Iris pigment epithelial cell (primary cell): ENCODE measurements at regions not wholly inside any gene's neighbourhood (a gene's known extent, or its start where the extent isn't known, plus 50 kb on each side); places are given as distances from the start of the nearest gene placed in this dataset.
A peak's percentile ranks its signal among the peaks of the same experiment; 100 is the strongest.

Source experiments
- DNase-seq: peaks from one replicate; pipeline ENCODE4 v3.0.0-alpha.2; 2011; ENCODE audit warnings: low read depth

DNA sequence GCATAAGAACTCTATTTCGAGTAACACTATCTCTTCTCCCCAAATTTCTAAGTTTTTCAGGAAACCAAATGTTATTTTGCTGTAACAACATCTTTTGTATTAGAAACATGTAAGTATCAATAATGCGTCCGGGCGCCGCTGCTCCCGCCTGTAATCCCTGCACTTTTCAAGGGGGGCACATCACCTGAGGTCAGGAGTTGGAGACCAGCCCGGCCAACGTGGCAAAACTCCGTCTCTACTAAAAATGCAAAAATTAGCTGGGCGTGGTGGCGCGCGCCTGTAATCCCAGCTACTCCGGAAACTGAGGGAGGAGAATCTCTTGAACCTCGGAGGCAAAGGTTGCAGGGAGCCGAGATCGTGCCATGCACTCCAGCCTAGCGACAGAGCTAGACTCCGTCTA is 881.1 kb upstream of the NUDT12 start:
- no peak for DNase-seq

DNA sequence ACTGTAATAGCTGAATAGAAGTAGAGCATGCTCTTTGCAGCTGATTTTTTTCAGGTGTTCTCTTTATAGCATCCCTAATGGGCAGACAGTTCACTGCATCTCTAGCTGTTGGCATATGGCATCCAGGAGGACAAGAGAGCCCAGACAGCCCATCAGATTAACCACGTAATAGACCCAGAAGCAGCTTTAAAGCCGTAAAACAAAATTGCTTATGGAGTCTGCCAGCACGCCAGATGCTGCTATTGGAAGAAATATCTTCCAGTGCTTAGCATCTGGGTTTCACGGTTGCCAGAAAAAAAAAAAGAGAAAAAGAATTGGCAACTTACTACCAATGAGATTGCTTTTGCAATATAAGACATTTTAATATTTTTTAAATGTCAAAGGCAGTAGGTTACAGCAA is 869.4 kb upstream of the NUDT12 start:
- DNase-seq, result no peak

DNA sequence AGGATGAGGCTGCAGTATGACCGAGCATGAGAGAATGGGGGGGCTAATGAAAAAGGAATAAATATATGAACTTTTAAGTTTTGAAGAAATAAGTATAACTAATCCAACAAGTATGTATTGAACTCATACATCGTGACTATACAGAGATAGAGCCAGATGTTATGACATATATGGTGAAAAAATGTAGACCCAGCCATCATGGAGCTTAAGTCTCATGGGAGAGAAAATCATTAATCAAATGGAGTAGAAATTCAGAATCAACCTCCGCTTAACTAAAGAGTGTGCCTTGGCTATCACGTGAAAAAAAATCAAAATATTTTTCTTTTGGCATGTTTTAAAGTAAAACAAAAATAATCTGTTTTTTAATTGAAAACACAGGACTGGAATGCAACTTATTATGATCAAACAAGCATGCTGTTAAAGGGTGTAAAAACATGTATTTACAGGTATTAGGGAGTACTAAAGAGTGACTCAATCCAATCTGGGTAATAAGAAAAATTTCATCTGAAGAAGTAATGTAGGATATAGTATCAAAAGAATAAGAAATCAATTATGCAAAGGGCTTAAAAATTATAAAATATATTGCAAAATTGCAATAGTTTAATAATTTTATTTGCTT is 868.5 kb upstream of the NUDT12 start:
- DNase-seq, result no peak

DNA sequence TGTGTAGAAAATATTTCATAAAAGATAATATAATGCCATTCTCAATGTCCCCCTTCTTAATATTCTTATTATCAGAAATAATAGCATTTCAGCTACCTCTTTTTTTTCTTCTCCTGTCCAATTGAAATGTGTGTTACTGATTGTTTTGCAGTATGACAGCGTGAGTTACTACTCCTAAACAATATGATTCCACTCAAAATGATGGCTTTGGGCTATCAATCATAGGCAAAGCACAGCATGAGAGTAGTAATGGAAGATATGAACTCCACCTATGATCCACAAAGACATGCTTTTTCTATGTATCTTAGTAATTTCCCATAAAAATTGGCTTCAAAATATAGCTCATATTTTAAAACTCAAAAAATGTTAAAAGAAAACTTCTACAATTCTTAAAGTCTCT is 867.3 kb upstream of the NUDT12 start:
- DNase-seq, result no peak

DNA sequence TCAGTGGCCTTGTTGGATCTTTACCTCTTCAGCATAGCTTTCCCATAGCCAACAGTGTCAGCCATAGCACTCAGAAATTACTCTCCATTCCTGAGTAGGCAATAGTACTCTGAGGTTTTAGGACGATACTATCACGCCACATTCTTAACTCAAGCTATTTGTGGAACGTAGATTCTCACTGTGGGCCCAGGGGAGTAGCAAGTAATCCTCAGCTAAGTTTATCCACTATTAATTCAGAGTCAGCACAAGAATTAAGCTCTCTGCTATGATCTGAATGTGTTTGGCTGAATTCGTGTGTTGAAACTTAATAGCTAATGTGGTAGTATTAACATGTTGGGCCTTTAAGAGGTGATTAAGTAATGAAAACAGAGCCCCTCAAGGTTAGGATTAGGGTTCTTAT is 858.8 kb upstream of the NUDT12 start:
- no peak for DNase-seq

DNA sequence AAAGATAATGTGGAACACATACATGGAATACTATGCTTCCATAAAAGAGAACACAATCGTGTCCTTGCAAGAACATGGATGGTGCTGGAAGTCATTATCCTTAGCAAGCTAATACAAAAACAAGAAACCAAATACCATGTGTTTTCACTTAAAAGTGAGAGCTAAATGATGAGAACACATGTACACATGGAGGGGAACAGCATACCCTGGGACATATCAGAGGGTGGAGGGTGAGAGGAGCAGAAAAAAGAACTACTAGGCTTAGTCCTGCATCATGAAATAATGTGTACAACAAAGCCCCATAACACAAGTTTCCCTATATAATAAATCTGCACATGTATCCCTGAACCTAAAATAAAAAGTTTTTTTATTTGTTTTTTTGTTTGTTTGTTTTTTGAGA is 855.5 kb upstream of the NUDT12 start:
- DNase-seq, result no peak

DNA sequence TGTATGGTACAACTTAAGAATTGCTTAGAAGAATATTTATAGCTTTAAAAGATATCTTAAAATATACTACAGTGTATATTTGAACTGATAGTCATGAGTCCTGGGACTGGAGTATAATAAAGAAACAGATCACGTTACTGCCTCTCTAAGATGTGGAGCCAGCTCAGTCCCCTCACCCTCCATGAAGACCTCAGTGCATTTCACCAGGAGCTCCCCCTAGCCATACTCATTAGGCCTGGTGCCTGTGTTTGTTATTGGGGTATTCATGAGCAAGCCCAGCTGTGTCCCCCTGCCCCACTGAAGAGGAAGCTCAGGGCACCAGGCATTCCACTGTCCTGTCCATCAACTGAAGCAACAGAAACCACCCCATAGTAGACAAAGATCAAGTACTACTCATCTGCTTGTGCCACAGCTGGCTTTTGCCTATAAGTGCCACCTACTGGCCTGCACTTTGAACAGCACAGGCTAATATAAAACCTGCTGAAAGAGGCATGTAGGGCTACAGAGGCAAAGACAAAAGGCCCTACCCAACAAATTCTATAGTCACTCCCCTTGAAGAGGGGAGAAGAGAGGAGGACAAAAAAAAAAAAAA is 850.2 kb upstream of the NUDT12 start:
- peak; percentile 49 for DNase-seq

DNA sequence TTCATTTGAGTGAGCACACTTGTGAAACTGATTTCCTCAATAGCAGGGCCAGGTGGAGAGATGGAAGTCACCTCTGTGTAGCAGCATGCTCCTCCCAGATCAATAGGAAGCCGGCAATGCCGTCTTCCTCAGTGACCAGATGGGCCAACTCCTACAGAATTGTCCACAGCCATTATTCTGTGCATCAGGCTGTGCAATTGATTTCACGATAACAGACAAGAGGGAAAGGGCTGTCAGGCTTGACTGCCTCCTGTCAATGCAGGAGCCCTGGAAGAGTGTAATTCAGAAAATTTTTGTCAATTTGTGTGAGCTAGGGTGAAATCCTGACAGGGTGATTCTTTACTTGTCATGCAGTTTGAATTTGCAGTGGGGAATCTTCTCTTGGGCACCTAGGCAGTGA is 838.4 kb upstream of the NUDT12 start:
- no peak for DNase-seq

DNA sequence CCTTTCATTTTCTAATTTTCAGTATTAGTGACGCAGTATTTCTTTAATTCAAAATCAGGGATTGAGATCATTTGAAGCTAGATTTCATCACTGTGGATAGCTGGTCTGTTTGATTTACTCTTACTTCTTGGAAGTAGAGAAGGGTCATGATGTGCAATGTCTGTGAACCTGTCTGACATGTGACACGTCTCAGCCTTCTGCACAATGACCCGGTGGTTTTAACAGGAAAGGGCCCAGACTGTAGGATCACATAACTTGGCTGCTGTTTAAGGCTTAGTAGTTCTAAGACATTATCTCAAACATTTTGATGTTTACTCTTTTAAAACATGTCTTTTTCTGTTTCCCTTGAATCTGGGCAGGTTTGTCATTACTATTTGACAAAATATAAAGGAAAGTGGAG is 823.3 kb upstream of the NUDT12 start:
- DNase-seq, result peak; percentile 4

DNA sequence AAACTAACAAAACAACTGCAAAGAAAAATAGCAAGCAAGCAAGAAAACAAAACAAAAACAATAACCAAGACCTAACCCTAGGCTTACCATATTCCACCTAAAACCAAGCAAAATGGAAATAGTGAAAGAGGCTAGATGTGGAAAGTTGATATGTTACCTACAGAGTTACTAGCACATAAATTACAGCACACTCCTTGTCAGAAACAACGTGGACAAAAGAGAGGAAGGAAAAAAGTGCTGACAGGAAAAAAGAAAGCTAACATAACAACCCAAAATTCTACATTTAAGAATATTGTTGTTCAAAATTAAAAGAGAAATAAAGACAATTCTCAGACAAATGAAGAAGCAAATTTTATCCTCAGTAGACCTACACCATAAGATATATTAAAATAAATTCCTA is 812.8 kb upstream of the NUDT12 start:
- no peak for DNase-seq

DNA sequence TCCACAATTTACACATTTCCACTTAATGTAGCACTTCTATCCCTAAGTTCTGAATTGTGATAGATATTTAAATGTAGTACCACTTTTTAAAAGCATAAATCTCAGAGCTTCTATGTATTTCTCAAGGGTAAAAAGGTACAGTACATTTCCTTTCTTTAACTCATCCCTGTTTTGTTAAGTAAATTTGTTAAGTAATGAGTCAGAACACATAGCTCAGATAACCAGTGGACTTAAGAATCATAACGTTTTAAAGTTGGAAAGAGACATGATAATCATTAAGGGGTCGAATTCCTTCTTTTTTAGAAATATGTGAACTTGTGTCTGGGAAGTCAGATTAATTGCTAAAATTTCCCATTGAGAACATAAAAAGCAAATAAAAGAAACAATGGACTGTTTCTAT is 810.2 kb upstream of the NUDT12 start:
- DNase-seq, result peak; percentile 9

DNA sequence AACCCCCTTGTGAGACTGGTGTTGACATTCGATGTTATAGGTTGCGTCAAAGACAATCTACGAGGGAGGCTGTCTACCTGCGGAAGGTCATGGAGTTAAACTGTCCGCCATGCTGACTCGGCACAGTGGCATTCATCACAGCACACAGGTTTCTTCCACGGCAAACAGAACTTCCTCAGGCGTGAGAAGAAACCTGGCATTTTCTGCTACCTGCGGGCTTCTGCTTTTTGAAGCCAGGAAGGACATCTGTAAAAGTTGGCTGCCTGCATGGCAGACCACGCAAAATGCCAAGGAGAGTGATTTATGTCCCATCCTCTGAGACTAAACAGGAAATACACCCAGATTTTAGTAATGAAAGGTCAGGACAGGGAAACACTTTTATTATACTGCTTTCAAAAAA is 809.8 kb upstream of the NUDT12 start:
- no peak for DNase-seq

DNA sequence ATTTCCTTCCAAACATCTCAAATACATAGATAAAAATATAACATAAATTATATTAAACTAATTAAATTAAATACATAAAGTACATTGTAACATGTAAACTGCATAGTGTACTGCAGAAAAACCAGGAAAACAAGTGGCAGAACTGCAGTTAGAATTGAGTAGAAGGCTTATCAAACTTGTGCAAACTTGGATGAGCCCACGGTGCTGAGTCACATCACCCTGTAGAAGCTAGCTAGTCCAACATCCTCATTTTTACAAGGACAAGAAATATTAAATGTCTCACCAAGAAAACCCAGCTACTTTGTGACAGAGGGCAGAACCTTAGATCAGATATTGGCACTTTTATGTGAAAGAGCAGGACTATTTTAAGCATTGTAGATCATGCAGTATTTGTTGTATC is 807.9 kb upstream of the NUDT12 start:
- peak; percentile 22 for DNase-seq

DNA sequence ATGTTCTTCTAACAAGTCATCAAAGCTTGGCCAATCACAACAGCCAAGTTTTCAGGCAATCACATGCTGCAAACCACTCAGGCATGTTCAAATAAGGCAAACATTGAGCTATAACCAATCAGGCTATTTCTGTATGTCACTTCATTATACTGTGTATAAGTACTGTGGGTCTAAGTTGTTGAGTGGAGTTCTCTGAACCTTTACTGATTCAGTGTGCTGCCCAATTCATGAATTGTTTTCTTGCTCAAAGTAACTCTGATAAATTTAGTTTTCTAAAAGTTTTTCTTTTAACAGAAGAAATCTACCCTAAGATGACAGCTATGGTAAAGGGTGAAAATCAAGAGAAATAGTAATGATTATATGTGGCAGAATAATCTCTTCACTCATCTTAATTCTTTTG is 805.4 kb upstream of the NUDT12 start:
- DNase-seq, result no peak

DNA sequence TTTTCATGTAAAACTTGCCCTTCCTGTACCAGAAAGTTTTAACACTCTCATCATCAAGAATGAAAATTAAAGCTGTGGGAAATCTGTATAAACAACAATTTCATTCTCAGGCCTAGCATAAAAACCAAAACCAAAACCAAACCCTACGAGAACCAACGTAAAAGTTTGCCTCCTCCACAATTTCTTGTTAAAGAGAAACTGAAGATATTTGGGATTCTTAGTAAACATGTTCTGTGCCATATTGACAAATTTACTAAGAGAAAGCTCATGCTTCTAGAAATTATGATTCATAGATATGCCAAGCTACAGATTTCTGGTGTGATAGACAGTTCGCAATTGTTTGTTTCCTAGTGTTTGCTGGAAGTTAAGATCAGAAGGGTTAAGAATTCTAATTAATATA is 801.0 kb upstream of the NUDT12 start:
- no peak for DNase-seq

DNA sequence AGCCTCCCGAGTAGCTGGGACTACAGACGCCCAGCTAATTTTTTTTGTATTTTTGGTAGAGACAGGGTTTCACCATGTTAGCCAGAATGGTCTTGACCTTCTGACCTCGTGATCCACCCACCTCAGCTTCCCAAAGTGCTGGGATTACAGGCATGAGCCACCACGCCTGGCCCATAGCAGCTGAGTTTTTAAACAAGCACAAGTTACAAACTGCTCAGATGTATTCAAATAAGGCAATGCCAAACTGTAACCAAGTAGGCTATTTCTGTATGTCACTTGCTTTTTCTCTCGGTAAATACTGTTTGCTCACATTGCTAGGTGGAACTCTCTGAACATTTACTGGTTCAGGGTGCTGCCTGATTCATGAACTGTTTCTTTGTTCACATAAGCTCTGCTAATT is 799.3 kb upstream of the NUDT12 start:
- DNase-seq, result peak; percentile 1

DNA sequence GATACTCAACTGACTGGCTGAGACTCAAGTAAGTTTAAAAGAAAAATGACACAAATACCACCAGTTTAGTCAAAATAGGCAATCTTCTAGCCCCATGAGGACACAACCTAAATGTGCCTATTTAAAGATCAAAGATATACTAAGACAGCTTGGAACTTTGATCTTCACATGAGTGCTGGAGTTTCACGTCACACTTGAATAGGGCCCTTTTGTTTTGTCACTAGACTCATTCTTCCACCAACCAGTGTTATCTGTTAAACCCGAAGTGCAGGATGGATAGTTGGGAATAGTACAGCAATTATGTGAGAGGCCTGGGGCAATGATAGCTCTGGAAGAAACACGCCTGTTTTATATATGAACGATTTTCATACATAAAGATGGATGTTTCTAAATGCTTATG is 792.8 kb upstream of the NUDT12 start:
- DNase-seq, result no peak

DNA sequence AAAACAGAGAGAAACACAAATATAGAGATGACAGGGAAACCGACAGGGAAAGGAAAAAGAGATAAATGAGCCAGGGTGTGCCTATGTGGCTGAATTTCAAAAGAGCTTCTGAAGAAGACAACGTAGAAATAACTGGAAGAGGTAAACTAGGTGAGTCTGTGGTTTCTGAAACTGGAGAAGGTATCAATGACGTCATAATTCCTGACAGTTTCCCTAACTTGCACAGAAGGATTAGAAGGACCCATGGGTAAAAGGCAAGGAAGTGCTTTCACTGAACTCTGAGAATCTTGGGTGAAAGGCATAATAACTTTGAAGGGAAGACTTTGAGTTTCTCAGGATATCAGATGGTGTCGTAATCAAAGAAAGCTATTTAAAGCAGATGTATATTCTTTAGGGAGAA is 790.8 kb upstream of the NUDT12 start:
- DNase-seq, result no peak

DNA sequence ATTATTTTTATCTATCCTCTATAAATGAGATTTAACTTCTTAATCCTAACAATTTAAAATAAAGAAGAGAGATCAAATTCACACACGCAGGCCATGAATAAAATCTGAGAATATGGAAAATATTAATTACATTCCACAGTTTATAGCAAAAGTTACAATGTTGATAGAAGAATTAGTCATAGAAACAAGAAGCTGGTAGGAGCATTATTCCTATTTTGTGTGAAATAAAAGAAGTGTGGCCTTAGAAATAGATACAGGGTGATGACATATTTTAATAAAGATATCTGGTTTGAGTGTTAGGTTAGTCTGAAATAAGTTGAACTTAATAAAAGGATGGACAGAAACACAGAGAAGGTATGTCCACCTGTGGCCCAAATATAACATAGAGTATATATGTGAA is 790.4 kb upstream of the NUDT12 start:
- no peak for DNase-seq

DNA sequence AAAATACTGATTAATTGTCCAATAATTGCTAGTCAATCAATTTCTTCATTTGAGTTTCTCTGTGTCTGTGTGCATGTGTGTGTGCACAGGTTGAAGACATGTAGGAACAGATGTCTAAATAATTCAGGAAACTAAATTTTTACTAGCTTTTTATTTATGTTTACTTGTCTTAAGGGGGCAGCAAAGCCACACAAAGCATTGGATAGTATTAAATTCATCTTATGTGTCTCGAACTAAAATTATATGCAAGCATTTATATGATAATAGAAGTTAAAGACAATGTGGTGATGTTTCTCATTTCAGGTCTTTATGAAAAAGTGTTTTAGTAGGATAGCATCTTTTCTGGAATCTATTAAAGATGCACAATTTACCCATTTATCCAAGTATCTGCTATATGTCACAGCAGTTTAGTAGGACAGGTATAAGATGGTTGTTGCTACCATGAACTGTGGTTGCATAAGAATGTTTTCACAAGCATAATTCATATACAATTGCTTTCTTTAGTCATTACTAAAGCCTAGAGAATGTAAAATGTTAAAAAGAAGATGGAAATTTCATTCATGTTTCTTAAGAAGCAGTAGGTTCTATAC is 784.6 kb upstream of the NUDT12 start:
- peak; percentile 36 for DNase-seq

DNA sequence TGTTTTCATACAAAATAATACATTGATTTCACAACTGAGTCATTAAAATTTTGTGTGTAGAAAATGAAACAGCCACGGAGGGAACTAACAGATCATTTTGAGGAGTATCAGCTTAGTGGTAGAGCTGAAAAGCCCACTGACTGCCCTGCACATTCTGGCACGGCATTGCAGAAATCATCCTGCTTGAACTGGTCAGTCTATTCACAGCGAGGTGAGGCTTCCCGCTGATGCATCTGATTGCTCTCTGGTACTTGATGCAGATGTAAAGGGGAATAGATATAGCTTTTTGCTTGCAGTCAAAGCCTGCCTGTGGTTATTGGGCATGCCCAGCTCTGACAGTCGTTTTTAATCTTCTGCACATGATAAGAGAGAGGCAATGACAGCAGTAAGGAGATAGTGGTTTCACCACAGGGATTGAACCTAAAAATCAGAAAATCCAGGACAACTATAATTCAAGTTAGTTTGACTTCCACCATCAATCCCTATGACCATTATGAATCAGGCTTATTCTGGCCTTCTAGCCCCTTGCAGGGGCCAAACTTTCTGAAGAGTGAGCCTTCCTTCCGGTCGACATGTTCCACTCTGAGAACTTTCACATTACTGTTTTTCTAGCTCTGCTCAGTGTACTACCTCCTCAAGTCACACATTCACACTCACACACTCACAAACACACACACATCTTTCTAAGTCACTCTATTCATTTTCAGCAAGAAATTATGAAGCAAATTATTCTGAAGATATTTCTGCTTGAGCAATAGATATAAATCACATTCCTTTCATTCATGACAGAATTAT is 782.8 kb upstream of the NUDT12 start:
- DNase-seq, result peak; percentile 6

DNA sequence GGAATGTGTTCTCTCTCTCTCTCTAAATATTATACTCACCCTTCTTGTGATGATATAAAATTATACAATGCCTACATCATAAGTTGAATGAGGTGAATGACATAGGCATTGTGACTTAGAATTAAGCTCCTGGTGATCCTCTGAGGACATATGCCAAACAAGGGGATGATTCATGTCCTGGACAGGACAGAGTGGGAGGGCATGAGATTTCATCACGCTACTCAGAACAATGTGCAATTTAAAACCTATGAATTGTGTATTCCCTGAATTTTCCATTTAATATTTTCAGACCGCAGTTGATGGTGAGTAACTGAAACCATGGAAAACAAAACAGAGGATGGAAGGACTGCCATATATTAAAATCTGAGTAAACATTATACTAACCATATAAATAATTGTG is 782.2 kb upstream of the NUDT12 start:
- DNase-seq, result peak; percentile 61

DNA sequence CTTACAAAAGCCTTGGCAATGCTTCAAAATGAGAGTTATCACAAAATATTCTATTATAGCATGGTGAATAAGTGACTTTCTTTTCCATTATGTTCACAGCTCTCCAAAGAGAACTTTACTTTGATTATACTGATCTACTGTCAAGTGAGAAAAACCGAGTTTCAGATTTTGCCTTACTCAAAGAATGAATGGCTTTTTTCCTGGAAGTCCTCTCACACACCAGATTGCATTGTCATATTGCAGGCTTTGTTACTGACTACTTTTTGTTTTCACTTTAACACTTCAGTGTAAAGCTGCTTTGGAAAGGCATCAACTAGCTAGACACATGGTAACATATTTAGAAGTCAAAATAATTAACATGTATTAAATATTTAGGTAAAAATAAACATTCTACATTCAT is 765.2 kb upstream of the NUDT12 start:
- no peak for DNase-seq
